Stimulated activated CD4-positive, alpha-beta T cell treated with anti-CD3 and anti-CD28 coated beads, Interleukin-4, amount 100 ng/mL, for 4 hours (primary cell): ENCODE measurements at regions not wholly inside any gene's neighbourhood (a gene's known extent, or its start where the extent isn't known, plus 50 kb on each side); places are given as distances from the start of the nearest gene placed in this dataset.

Experiments used
- DNase-seq, 2 experiments: peaks; one replicate each; pipeline ENCODE4 v3.0.0-alpha.2; 2020

- DNase-seq, result no peak
These were observed 58.6 kb upstream of the DMAC1 start for GRCh38 chr9:7858166-7858565.

GRCh38 chr9:7854763-7855162 lies 55.2 kb upstream of the DMAC1 start:
- no peak for DNase-seq
